Ascending aorta (tissue), 2 donors: ENCODE measurements at regions not wholly inside any gene's neighbourhood (a gene's known extent, or its start where the extent isn't known, plus 50 kb on each side); places are given as distances from the start of the nearest gene placed in this dataset.

Experiments
- DNase-seq, 2 donors: peaks; one replicate each; pipeline ENCODE4 v3.0.0-alpha.2; 2019; ENCODE audit warnings: low spot score in 2 of 2
- H3K27ac ChIP-seq, 2 donors: fragments of 200-600 bp; sonication (generic); one replicate each; pipeline ENCODE4 v1.5.1; 2016 to 2017; ENCODE audit warnings: mild to moderate bottlenecking in 1 of 2
- H3K27me3 ChIP-seq: fragments of 200-600 bp; sonication (generic); one replicate; pipeline ENCODE4 v1.5.1; 2017
- H3K36me3 ChIP-seq, 2 donors: fragments of 200-600 bp; sonication (generic); one replicate each; pipeline ENCODE4 v1.5.1; 2016
- H3K4me1 ChIP-seq, 2 donors: fragments of 200-600 bp; sonication (generic); one replicate each; pipeline ENCODE4 v1.5.1; 2016 to 2017; ENCODE audit warnings: mild to moderate bottlenecking in 1 of 2
- H3K4me3 ChIP-seq, 2 donors: fragments of 200-600 bp; sonication (generic); one replicate each; pipeline ENCODE4 v1.5.1; 2016 to 2017; ENCODE audit warnings: mild to moderate bottlenecking in 1 of 2
- H3K9me3 ChIP-seq, 2 donors: fragments of 200-600 bp; sonication (generic); one replicate each; pipeline ENCODE4 v1.5.1; 2016
- intact Hi-C: fragments of 100-400 bp; cut with DNase I; formaldehyde crosslinking; loops from one replicate; pipeline ENCODE4 v1.15.1; 2023
- TF ChIP-seq, protein P1 (sequence below), 3 experiments: fragments of 200-600 bp in 2 of 3; fragments of 450-650 bp in 1 of 3; sonication (generic) in 2 of 3; IDR thresholded peaks; one replicate each; pipeline ENCODE4 v1.5.1; 2016 to 2019; ENCODE audit warnings: antibody characterized with exemption in 3 of 3, mild to moderate bottlenecking in 1 of 3, moderate library complexity in 1 of 3

DNA sequence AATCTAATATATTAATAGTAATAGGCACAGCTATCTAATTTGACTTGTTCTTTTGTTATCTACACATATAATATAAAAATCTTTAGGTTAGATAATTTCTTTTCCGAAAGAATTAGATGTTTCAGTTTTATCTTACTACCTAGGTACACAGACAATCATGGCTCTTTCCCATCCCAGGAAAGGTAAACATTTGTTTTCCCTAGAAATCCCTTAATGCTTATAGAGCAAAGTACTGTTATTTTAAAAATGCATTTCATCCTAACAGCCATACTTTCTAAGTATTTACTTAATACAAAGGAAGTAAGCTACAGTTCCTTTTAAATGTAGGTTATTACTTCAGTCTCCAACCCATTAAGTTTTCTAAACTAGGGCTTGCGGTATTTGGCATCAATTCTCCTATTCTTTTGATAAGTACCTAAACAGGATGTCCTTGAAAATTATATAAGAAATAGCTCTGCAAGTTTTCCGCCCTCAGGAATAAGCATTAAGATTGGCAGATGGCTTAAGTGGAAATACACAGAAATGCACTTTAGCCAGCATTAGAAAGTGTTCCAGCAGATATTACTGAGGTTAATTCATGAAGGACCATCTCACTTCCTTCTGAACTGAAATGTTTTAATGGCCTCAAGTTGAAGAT lies 616.2 kb upstream of the SPRY2 start:
- H3K36me3 ChIP-seq = no peaks in the 10 kb centered on the region
- no peak overlapping the region for H3K4me3 ChIP-seq
- H3K4me1 ChIP-seq = no peaks in the 10 kb centered on the region
- intact Hi-C loops = no loop called here
- no peaks in the 10 kb centered on the region for H3K9me3 ChIP-seq
- H3K27ac ChIP-seq = no peak overlapping the region
- no peaks in the 10 kb centered on the region for H3K27me3 ChIP-seq
- TF ChIP-seq, protein P1, sequence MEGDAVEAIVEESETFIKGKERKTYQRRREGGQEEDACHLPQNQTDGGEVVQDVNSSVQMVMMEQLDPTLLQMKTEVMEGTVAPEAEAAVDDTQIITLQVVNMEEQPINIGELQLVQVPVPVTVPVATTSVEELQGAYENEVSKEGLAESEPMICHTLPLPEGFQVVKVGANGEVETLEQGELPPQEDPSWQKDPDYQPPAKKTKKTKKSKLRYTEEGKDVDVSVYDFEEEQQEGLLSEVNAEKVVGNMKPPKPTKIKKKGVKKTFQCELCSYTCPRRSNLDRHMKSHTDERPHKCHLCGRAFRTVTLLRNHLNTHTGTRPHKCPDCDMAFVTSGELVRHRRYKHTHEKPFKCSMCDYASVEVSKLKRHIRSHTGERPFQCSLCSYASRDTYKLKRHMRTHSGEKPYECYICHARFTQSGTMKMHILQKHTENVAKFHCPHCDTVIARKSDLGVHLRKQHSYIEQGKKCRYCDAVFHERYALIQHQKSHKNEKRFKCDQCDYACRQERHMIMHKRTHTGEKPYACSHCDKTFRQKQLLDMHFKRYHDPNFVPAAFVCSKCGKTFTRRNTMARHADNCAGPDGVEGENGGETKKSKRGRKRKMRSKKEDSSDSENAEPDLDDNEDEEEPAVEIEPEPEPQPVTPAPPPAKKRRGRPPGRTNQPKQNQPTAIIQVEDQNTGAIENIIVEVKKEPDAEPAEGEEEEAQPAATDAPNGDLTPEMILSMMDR (IDR thresholded peaks at IDR 0.05) = no peak
- DNase-seq = no peak

DNA sequence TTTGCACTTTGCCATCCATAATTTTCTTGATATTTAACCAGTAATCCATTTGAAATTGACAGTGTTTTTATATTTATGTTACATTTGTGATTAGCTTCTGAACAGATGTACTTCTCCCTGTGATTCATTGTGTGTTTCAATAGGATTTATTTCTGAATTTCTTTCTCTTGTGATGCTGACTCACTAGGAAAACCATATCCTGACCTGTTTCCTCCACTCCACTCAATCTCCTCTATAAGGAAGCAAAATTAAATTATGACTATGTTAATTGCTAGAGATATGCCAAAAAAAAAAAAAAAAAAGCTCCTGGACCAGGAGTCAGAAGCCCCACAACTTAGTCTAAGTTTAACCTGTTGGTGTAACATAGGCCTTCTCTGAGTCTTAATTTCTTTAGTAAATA lies 614.6 kb upstream of the SPRY2 start:
- no peak overlapping the region for H3K4me3 ChIP-seq
- no peaks in the 10 kb centered on the region for H3K27me3 ChIP-seq
- H3K27ac ChIP-seq = no peak overlapping the region
- no peaks in the 10 kb centered on the region for H3K36me3 ChIP-seq
- TF ChIP-seq, protein P1 (IDR thresholded peaks at IDR 0.05) = no peak
- intact Hi-C loops = no loop called here
- no peak for DNase-seq
- H3K9me3 ChIP-seq = no peaks in the 10 kb centered on the region
- no peaks in the 10 kb centered on the region for H3K4me1 ChIP-seq

DNA sequence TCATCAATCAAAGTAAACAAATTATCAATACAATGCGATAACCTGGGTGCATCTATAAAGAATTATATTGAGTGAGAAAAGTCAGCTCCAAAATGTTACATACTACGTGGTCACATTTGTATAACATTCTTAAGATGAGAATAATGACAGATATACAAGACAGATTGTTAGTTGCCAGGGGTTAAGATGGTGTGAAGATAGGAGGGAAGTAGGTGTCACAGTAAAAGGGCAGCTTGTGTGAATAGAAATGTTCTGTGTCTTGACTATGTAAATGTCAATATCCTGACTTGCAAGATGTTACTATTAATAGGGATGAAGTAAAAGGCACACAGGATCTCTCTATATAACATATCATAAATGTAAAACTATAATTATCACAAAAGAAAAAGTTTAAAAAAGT lies 611.2 kb upstream of the SPRY2 start:
- no peak overlapping the region for H3K4me3 ChIP-seq
- H3K36me3 ChIP-seq = no peaks in the 10 kb centered on the region
- no peaks in the 10 kb centered on the region for H3K27me3 ChIP-seq
- no peak for DNase-seq
- no peaks in the 10 kb centered on the region for H3K9me3 ChIP-seq
- no peaks in the 10 kb centered on the region for H3K4me1 ChIP-seq
- H3K27ac ChIP-seq = no peak overlapping the region
- TF ChIP-seq, protein P1 (IDR thresholded peaks at IDR 0.05) = no peak
- intact Hi-C loops = no loop called here

DNA sequence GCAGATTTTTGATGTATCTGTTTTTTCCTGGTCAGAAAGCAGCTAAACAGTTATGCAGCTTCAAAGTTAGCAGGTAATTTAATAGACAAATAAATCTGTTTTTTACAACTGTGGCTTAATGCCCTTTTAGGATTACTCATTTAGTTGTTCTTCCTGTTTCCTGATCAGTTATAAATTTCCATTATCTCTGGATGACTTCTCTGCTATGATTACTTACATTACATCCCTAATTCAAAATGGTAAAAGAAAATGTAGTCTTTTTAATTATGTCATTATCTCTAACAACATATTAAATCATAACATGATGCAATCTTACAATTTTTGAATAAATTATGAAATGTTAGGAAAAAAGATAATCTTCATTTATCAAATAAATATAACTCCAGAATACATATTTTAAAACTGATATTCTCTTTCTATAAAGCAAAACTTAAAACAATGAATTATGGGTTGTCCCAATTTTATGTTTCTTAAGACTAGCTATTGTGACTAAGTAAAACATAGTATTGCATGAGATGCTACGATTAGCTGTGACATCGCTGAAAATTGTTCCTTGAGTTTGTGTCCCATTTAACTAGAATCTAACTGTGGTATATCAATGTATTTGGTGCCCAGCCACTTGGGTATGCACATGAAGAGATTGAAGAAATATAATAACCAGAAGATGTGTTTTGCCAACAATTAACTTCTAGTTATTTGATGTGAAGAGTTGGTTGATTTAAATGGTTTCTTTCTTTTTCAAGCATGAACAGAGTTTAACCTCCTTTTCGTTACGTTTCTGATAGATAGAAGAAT lies 605.3 kb upstream of the SPRY2 start:
- no peaks in the 10 kb centered on the region for H3K27me3 ChIP-seq
- no peaks in the 10 kb centered on the region for H3K9me3 ChIP-seq
- no peaks in the 10 kb centered on the region for H3K4me1 ChIP-seq
- intact Hi-C loops = no loop called here
- no peak overlapping the region for H3K4me3 ChIP-seq
- TF ChIP-seq, protein P1 (IDR thresholded peaks at IDR 0.05) = no peak
- H3K36me3 ChIP-seq = no peaks in the 10 kb centered on the region
- no peak for DNase-seq
- no peak overlapping the region for H3K27ac ChIP-seq

DNA sequence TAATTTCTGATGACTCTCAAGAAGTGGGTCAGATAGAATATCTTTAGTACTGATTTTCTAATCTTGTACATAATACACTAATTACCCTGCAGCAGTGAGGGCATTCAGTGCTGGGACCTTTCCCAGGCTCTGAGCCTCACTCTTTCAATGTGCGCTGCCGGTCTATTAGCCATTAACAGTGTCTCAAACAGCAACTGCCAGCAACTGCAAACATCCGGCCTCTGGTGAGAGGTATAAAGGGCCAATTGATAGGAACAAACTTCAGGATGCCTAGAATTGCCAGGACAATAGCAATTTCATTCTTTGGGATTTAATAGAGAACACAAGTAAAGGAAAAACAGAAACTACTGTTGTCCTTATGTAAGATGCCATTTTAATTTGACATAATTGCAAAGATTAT lies 604.4 kb upstream of the SPRY2 start:
- TF ChIP-seq, protein P1 (IDR thresholded peaks at IDR 0.05) = no peak
- H3K27ac ChIP-seq = no peak overlapping the region
- intact Hi-C loops = no loop called here
- no peaks in the 10 kb centered on the region for H3K27me3 ChIP-seq
- no peak for DNase-seq
- no peak overlapping the region for H3K4me3 ChIP-seq
- no peaks in the 10 kb centered on the region for H3K9me3 ChIP-seq
- H3K36me3 ChIP-seq = no peaks in the 10 kb centered on the region
- H3K4me1 ChIP-seq = no peaks in the 10 kb centered on the region
